Endothelial cell of hepatic sinusoid (primary cell): ENCODE measurements at regions not wholly inside any gene's neighbourhood (a gene's known extent, or its start where the extent isn't known, plus 50 kb on each side); places are given as distances from the start of the nearest gene placed in this dataset.

Source experiments
- in situ Hi-C: cut with HindIII; loops from 2 replicates; pipeline ENCODE4 v1.10.0; 2017; ENCODE audit warnings: low sequenced_read_pairs

- in situ Hi-C loops: no loop called here
Observed at GRCh38 chr19:56942756-56943155, 102.2 kb upstream of the PEG3 start.

GRCh38 chr19:56946159-56946558, 105.6 kb upstream of the PEG3 start:
- in situ Hi-C loops: no loop called here

DNA sequence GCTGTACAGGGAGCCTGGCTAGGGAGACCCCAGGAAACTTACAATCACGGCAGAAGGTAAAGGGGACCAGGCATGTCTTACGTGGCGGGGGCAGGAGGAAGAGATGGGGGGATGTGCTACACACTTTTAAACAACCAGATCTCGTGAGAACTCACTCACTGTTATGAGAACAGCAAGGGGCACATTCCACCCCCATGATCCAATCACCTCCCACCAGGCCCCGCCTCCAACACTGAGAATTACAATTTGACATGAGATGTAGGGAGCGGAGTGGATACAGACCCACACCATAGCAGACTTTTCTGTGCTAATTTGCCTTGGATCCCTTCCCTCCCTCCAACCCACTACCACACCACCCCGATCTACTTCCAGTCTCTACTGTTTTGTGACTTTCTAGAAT, 106.7 kb upstream of the PEG3 start:
- in situ Hi-C loops: no loop called here

DNA sequence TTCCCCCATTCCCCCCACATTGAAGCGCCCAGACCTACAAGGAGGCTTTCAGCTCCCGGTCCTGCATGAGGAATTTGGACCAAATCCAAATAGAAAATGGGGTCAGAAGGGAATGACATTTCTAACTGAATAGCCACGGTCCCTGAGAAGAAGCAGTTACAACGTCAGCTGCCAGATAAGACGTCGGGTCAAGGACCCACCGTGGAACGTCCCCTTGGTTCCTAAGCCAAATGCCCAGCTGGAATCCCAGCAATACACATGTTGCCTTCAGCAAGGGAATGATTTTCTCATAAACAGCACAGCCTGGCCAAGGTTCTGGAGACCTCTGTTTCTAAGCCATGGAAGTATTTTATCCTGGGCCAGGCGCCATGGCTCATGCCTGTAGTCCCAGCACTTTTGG, 109.1 kb upstream of the PEG3 start:
- in situ Hi-C loops: no loop called here

DNA sequence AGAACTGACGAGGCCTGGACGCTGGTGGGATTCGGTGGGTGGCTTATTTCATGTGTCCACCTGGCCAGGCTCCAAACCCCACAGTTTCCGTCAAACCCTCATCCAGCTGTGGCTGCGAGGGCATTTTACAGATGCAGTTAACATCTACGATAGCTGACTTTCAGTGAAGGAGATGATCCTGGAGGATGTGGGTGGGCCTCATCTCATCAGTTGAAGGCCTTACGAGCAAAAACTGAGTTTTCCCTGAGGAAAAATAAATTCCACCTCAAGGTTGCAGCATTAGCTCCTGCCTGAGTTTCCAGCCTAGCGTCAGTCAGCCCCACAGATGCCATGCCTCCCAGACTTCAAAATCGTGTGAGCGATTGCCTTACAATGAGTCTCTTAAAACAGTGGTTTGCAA, 111.1 kb upstream of the PEG3 start:
- in situ Hi-C loops: no loop called here

GRCh38 chr19:56953470-56953869, 112.9 kb upstream of the PEG3 start:
- in situ Hi-C loops: no loop called here

DNA sequence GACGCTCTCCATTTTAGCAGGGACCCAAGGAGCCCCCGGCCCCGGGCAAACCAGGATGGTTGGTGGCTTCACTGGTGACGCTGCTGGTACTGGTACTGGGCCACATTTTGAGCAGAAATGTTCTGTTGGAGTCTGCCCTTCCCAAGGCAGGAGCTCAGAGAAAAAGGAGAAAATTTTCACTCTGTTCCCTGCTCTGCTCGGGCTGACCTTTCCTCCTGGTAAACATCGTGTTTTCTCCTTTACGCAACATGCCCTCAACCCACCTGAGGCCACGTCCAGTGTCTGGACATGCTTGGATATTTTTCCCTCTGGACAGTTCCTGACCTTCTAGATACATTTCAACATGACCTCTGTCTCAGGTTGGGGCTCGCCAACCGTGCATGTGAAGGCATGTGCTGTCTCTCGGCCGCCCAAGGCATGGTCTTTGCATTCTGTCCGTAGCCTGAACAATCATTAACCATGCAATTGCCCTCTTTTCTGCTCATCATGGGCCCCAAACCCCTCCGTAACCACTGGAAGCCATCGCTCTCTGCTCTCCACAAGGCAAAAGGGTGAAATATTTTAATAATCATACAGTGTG, 115.2 kb upstream of the PEG3 start:
- in situ Hi-C loops: no loop called here

GRCh38 chr19:56956503-56957226, 116.1 kb upstream of the PEG3 start:
- in situ Hi-C loops: no loop called here

GRCh38 chr19:56959205-56959604, 118.7 kb upstream of the PEG3 start:
- in situ Hi-C loops: no loop called here

- in situ Hi-C loops: no loop called here
Observed at GRCh38 chr19:56960959-56961543, 120.5 kb upstream of the PEG3 start.

DNA sequence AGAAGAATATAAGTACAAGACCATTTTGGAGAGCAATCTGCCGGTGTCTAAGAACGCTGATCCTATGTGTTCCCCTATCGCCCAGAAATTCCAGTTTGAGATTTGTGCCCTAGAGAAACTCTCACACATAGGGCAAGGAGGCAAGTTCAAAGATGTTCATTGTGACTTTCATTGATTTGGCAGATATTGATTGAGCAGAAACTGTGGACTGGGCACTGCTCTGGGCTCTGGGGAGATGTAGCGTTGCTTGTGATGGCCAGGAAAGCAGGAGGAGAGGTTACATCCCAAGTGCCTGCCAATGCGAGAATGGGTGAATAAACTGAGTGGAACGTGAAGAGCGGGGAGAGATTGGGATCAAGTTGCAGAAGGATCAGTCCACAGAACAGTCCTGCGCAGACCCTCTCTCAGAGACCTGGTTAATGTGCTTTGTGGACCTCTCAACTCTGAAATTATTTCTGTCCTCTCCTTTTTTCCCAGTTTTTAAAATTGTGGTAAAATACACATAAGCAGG, 123.9 kb upstream of the PEG3 start:
- in situ Hi-C loops: no loop called here

DNA sequence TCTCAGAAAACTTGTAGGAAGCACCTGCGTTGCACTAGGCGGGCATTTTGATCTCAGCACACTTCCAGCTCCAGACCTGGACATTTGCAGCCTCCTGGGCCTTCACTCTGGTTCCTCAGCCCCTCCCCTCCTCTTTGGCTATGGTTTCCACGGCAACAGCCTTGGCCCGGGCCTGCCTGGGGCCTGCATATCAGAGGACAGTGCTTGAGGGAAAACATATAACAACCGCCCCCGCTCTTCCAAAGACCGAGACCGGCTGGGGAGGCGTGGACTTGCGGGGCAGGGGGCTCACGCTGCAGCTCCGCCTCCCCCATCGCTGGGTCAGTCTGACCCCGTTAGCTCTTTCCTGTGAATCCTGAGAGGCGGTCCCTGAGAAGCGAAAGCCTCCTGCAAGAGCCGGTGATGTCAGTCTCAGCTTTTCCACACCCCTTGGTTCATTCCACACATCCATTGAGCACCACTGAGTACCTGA, 125.7 kb upstream of the PEG3 start:
- in situ Hi-C loops: no loop called here

- in situ Hi-C loops: no loop called here
Observed at GRCh38 chr19:56966697-56967299, 126.3 kb upstream of the PEG3 start.

DNA sequence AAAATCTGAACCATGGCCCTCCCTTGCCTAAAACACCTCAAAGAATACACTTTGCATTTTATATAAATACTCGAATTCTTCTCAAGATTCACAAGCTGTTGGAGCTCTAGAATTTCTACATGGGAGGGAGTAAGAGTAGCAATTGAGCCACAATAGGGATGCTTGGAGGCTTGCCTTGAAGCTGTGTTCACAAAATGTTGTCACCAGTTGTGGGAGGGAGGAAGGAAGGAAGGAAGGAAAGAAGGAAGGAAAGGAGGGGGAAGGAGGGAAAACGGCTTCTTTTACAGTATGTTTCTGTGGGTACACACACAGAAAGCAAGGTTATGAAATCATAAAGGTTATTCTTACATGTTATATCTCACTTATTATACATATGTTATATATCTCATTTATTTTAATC, 128.6 kb upstream of the PEG3 start:
- in situ Hi-C loops: no loop called here

DNA sequence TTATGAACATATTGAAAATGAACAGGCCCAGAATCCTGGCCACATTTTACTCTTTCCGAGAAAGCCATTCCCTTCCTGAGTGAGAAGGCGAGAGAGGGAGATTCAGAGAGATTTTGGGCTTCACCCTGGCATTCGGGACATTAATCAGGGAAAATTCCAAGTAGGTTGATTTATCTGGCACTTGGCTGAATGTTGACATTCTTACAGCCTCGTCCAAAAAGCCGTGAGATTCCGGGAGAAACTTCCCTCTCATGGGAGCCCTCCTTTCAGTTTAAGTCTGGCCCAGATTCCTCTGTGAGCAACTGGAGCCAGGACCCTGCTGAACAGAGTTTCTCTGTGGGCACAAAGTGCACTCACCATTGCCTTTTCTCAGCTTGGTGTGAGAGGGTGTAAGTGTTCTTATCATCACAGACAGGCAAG, 129.2 kb upstream of the PEG3 start:
- in situ Hi-C loops: no loop called here

DNA sequence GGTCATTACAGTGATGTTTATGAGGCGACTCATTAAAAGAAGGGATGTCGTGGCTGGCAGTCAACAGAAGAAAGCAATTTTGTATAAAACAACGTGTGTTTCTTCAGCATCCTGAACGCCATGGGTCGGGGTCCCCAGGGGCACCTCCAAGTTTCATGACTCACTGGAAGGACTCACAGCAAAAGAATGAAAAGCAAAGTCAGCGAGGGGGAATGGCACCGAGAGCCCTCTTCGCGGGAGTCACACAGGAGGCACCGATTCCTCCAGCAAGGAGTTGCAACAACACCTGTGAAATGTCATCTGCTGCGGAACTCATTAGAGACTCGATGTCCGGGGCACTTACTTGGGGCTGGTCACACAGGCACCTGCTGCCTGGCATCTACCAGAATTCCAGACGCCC, 130.7 kb upstream of the PEG3 start:
- in situ Hi-C loops: no loop called here

- in situ Hi-C loops: no loop called here
Observed at GRCh38 chr19:56972291-56972841, 131.8 kb upstream of the PEG3 start.

- in situ Hi-C loops: no loop called here
Observed at GRCh38 chr19:56973713-56974555, 133.4 kb upstream of the PEG3 start.

DNA sequence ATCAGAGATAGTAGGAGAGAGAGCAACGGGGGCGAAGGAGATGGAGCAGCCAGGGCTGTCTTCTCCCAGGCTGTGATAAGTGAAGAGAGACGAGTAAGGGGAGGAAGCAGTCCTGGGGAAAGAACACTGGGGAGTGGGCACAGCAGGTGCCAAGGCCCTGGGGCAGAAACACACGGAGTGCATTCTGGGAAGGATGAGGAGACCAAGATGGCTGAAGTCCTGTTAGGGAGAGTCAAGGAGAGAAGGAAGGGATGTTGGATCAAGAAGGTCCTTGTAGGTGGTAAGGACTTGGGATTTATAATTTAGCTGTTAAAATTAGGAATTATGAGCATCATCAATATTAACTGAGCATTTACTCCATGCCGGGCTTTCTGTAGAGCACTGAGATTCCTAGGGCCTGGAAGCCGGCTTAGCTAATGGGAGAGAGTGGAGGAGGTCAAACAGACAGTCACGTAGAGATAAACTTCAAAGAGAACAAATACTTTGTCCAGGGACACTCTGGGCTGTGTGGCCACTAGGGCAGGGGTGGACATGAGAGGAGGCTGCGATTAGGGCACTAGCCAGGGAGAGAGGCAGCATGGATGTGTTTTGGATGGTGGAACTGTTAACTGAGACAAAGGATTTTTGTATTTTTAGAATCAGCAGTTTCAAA, 134.2 kb upstream of the PEG3 start:
- in situ Hi-C loops: loop anchor here (5.0 kb wide), 2 partner anchors 57 to 92 kb away; no protein-coding TSS in a partner anchor

- in situ Hi-C loops: loop anchor here (5.0 kb wide), 2 partner anchors 59 to 94 kb away; no protein-coding TSS in a partner anchor
Observed at GRCh38 chr19:56976300-56976699, 135.8 kb upstream of the PEG3 start.
